Panc1 (cell line): ENCODE measurements at regions not wholly inside any gene's neighbourhood (a gene's known extent, or its start where the extent isn't known, plus 50 kb on each side); places are given as distances from the start of the nearest gene placed in this dataset.

Source experiments
- POLR2AphosphoS5 ChIP-seq: IDR thresholded peaks from 2 replicates; pipeline ENCODE4 v1.6.1; 2012; ENCODE audit warnings: mild to moderate bottlenecking, low read depth, low read length, moderate library complexity
- TCF7L2 ChIP-seq: IDR thresholded peaks from 2 replicates; pipeline ENCODE4 v1.6.1; 2011; ENCODE audit warnings: mild to moderate bottlenecking, low read depth, low read length, inconsistent platforms
- TF ChIP-seq, protein P1 (sequence below): fragments of 450-650 bp; IDR thresholded peaks from 2 replicates; pipeline ENCODE4 v1.5.1; 2017; ENCODE audit warnings: mild to moderate bottlenecking

DNA sequence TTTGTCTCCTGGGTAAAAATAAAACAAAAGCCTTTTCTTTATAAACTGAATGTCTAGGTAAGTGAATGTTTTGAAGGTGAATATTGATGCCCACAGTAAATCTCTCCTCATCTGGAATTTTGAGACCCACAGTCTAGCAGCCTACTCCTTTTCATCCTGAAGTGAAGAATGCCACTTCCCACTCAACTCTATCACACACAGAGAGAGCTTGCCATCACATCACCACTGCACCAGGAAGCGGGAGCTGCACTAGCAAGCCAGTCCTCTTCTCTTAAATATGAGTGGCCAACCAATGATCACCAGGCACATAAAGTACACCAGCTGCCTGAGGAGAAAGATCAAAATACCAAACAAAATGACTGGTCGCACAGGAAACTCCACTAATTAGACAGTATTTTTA lies 140.8 kb downstream of the MRPL39 start:
- TF ChIP-seq, protein P1, sequence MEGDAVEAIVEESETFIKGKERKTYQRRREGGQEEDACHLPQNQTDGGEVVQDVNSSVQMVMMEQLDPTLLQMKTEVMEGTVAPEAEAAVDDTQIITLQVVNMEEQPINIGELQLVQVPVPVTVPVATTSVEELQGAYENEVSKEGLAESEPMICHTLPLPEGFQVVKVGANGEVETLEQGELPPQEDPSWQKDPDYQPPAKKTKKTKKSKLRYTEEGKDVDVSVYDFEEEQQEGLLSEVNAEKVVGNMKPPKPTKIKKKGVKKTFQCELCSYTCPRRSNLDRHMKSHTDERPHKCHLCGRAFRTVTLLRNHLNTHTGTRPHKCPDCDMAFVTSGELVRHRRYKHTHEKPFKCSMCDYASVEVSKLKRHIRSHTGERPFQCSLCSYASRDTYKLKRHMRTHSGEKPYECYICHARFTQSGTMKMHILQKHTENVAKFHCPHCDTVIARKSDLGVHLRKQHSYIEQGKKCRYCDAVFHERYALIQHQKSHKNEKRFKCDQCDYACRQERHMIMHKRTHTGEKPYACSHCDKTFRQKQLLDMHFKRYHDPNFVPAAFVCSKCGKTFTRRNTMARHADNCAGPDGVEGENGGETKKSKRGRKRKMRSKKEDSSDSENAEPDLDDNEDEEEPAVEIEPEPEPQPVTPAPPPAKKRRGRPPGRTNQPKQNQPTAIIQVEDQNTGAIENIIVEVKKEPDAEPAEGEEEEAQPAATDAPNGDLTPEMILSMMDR, result no peak
- TF ChIP-seq POLR2AphosphoS5 (no peak), TCF7L2 (no peak)
